Stimulated activated naive B cell treated with anti-CD40 and anti-IgM and Interleukin-4, amounts not matched to agents 10 μg/mL and 1 μg/mL and 100 μg/mL, for 72 hours (primary cell): ENCODE measurements at regions not wholly inside any gene's neighbourhood (a gene's known extent, or its start where the extent isn't known, plus 50 kb on each side); places are given as distances from the start of the nearest gene placed in this dataset.
A peak's percentile ranks its signal among the peaks of the same experiment; 100 is the strongest.

ENCODE experiments used
- ATAC-seq, 2 donors: fragments of 150-1000 bp; cut with Tn5 transposase; replicated peaks; 2 replicates each; pipeline ENCODE4 v1.10.0; 2021; ENCODE audit warnings: moderate library complexity in 1 of 2
- DNase-seq: peaks from one replicate; pipeline ENCODE4 v3.0.0; 2021
- H3K27ac Mint-ChIP-seq: one replicate; pipeline ENCODE4 v1.8.0; 2022; ENCODE audit warnings: mild to moderate bottlenecking, mixed read lengths
- H3K27me3 Mint-ChIP-seq, 2 donors: one replicate each; pipeline ENCODE4 v1.8.0; 2022; ENCODE audit warnings: mixed read lengths in 2 of 2
- H3K36me3 Mint-ChIP-seq, 2 donors: one replicate each; pipeline ENCODE4 v1.8.0; 2022; ENCODE audit warnings: mixed read lengths in 2 of 2, mild to moderate bottlenecking in 1 of 2
- H3K4me1 Mint-ChIP-seq, 2 donors: one replicate each; pipeline ENCODE4 v1.8.0; 2022; ENCODE audit warnings: mixed read lengths in 2 of 2, mild to moderate bottlenecking in 1 of 2
- H3K4me3 Mint-ChIP-seq, 2 donors: one replicate each; pipeline ENCODE4 v1.8.0; 2022; ENCODE audit warnings: mild to moderate bottlenecking in 2 of 2, mixed read lengths in 2 of 2, moderate library complexity in 1 of 2
- H3K9me3 Mint-ChIP-seq, 2 donors: one replicate each; pipeline ENCODE4 v1.8.0; 2022; ENCODE audit warnings: mixed read lengths in 2 of 2, mild to moderate bottlenecking in 1 of 2

GRCh38 chr21:41068496-41068895, 99.5 kb upstream of the BACE2 start:
- Mint-ChIP-seq H3K27ac (no peak overlapping the region), H3K4me3 (peak overlapping the region in 1 of 2 donors; percentile 69), H3K4me1 (peaks cover 7 to 11% of the 10 kb centered on the region in 2 donors), H3K36me3 (no peaks in the 10 kb centered on the region), H3K9me3 (no peaks in the 10 kb centered on the region), H3K27me3 (peaks cover 45 to 53% of the 10 kb centered on the region in 2 donors)
- no peak for ATAC-seq
- DNase-seq: no peak

- H3K4me1 Mint-ChIP-seq: peaks cover 7 to 11% of the 10 kb centered on the region in 2 donors
- H3K36me3 Mint-ChIP-seq: no peaks in the 10 kb centered on the region
- no peaks in the 10 kb centered on the region for H3K9me3 Mint-ChIP-seq
- H3K27ac Mint-ChIP-seq: no peak overlapping the region
- ATAC-seq: peak; percentile 74 to 82
- DNase-seq: peak; percentile 52
- peak overlapping the region; percentile 39 to 69 for H3K4me3 Mint-ChIP-seq
- peaks cover 45 to 53% of the 10 kb centered on the region in 2 donors for H3K27me3 Mint-ChIP-seq
These were observed 98.9 kb upstream of the BACE2 start for GRCh38 chr21:41068967-41069642.

GRCh38 chr21:41070284-41070683, 97.7 kb upstream of the BACE2 start:
- DNase-seq: no peak
- peaks cover 41 to 46% of the 10 kb centered on the region in 2 donors for H3K27me3 Mint-ChIP-seq
- no peak overlapping the region for H3K27ac Mint-ChIP-seq
- ATAC-seq: no peak
- H3K4me1 Mint-ChIP-seq: peaks cover 7 to 11% of the 10 kb centered on the region in 2 donors
- H3K36me3 Mint-ChIP-seq: no peaks in the 10 kb centered on the region
- H3K4me3 Mint-ChIP-seq: no peak overlapping the region
- H3K9me3 Mint-ChIP-seq: no peaks in the 10 kb centered on the region

- Mint-ChIP-seq H3K27ac (no peak overlapping the region), H3K27me3 (peaks cover 34 to 42% of the 10 kb centered on the region in 2 donors)
- no peak for ATAC-seq
These were observed 96.4 kb upstream of the BACE2 start for GRCh38 chr21:41071258-41072171.

GRCh38 chr21:41073558-41073957, 94.4 kb upstream of the BACE2 start:
- H3K36me3 Mint-ChIP-seq: no peaks in the 10 kb centered on the region
- no peaks in the 10 kb centered on the region for H3K9me3 Mint-ChIP-seq
- H3K27me3 Mint-ChIP-seq: peaks cover 18 to 24% of the 10 kb centered on the region in 2 donors

More at GRCh38 chr21:41071258-41072171, 96.4 kb upstream of the BACE2 start:
- H3K36me3 Mint-ChIP-seq: no peaks in the 10 kb centered on the region
- no peak for DNase-seq
- no peaks in the 10 kb centered on the region for H3K9me3 Mint-ChIP-seq
- H3K4me1 Mint-ChIP-seq: peaks cover 7 to 11% of the 10 kb centered on the region in 2 donors
- no peak overlapping the region for H3K4me3 Mint-ChIP-seq

GRCh38 chr21:41074396-41075184, 93.4 kb upstream of the BACE2 start:
- no peak for DNase-seq
- Mint-ChIP-seq H3K27me3 (peaks cover 11 to 14% of the 10 kb centered on the region in 2 donors), H3K27ac (no peak overlapping the region), H3K9me3 (no peaks in the 10 kb centered on the region), H3K4me1 (no peaks in the 10 kb centered on the region), H3K36me3 (no peaks in the 10 kb centered on the region), H3K4me3 (no peak overlapping the region)
- no peak for ATAC-seq

More at GRCh38 chr21:41073558-41073957, 94.4 kb upstream of the BACE2 start:
- Mint-ChIP-seq H3K27ac (no peak overlapping the region), H3K4me1 (peaks cover 6 to 7% of the 10 kb centered on the region in 2 donors), H3K4me3 (no peak overlapping the region)
- no peak for ATAC-seq
- DNase-seq: no peak

GRCh38 chr21:41075656-41076055, 92.3 kb upstream of the BACE2 start:
- DNase-seq (no peak), ATAC-seq (no peak)
- Mint-ChIP-seq H3K27ac (no peak overlapping the region), H3K4me1 (no peaks in the 10 kb centered on the region), H3K9me3 (no peaks in the 10 kb centered on the region), H3K36me3 (no peaks in the 10 kb centered on the region), H3K4me3 (no peak overlapping the region), H3K27me3 (peaks cover 7 to 11% of the 10 kb centered on the region in 2 donors)

- DNase-seq (no peak), ATAC-seq (no peak)
- Mint-ChIP-seq H3K36me3 (no peaks in the 10 kb centered on the region), H3K27ac (no peak overlapping the region), H3K27me3 (peaks cover 5 to 9% of the 10 kb centered on the region in 2 donors), H3K4me1 (no peaks in the 10 kb centered on the region), H3K4me3 (no peak overlapping the region), H3K9me3 (no peaks in the 10 kb centered on the region)
These were observed 91.9 kb upstream of the BACE2 start for GRCh38 chr21:41076064-41076463.

- DNase-seq (no peak), ATAC-seq (no peak)
- H3K36me3 Mint-ChIP-seq: no peaks in the 10 kb centered on the region
- H3K4me3 Mint-ChIP-seq: no peak overlapping the region
- peaks cover 2 to 3% of the 10 kb centered on the region in 2 donors for H3K9me3 Mint-ChIP-seq
- H3K27me3 Mint-ChIP-seq: peaks cover 6 to 13% of the 10 kb centered on the region in 2 donors
- H3K27ac Mint-ChIP-seq: no peak overlapping the region
- H3K4me1 Mint-ChIP-seq: no peaks in the 10 kb centered on the region
These were observed 88.8 kb upstream of the BACE2 start for GRCh38 chr21:41079159-41079558.

GRCh38 chr21:41080485-41081121, 87.4 kb upstream of the BACE2 start:
- Mint-ChIP-seq H3K4me1 (no peaks in the 10 kb centered on the region), H3K27me3 (peaks cover 11 to 20% of the 10 kb centered on the region in 2 donors), H3K36me3 (no peaks in the 10 kb centered on the region), H3K27ac (no peak overlapping the region), H3K9me3 (peaks cover 2 to 3% of the 10 kb centered on the region in 2 donors), H3K4me3 (no peak overlapping the region)
- DNase-seq: no peak
- ATAC-seq: no peak

- H3K27me3 Mint-ChIP-seq: peaks cover 14 to 37% of the 10 kb centered on the region in 2 donors
- H3K27ac Mint-ChIP-seq: no peak overlapping the region
- no peaks in the 10 kb centered on the region for H3K4me1 Mint-ChIP-seq
- ATAC-seq: no peak
- peaks cover 2 to 3% of the 10 kb centered on the region in 2 donors for H3K9me3 Mint-ChIP-seq
- no peaks in the 10 kb centered on the region for H3K36me3 Mint-ChIP-seq
- no peak for DNase-seq
- no peak overlapping the region for H3K4me3 Mint-ChIP-seq
These were observed 81.4 kb upstream of the BACE2 start for GRCh38 chr21:41086569-41086968.

GRCh38 chr21:41090981-41091380, 77.0 kb upstream of the BACE2 start:
- H3K36me3 Mint-ChIP-seq: no peaks in the 10 kb centered on the region
- H3K4me3 Mint-ChIP-seq: no peak overlapping the region
- H3K27me3 Mint-ChIP-seq: peaks cover 20 to 30% of the 10 kb centered on the region in 2 donors
- H3K27ac Mint-ChIP-seq: no peak overlapping the region
- ATAC-seq: no peak
- no peak for DNase-seq
- H3K9me3 Mint-ChIP-seq: no peaks in the 10 kb centered on the region
- H3K4me1 Mint-ChIP-seq: no peaks in the 10 kb centered on the region

GRCh38 chr21:41091616-41092015, 76.3 kb upstream of the BACE2 start:
- Mint-ChIP-seq H3K36me3 (no peaks in the 10 kb centered on the region), H3K27me3 (peaks cover 20 to 32% of the 10 kb centered on the region in 2 donors), H3K4me1 (no peaks in the 10 kb centered on the region), H3K27ac (no peak overlapping the region), H3K9me3 (no peaks in the 10 kb centered on the region), H3K4me3 (no peak overlapping the region)
- DNase-seq: no peak
- no peak for ATAC-seq

- no peaks in the 10 kb centered on the region for H3K9me3 Mint-ChIP-seq
- ATAC-seq (no peak), DNase-seq (no peak)
- H3K4me1 Mint-ChIP-seq: no peaks in the 10 kb centered on the region
- no peak overlapping the region for H3K4me3 Mint-ChIP-seq
- no peaks in the 10 kb centered on the region for H3K36me3 Mint-ChIP-seq
- H3K27me3 Mint-ChIP-seq: peaks cover 24 to 32% of the 10 kb centered on the region in 2 donors
- H3K27ac Mint-ChIP-seq: no peak overlapping the region
These were observed 75.6 kb upstream of the BACE2 start for GRCh38 chr21:41092312-41092711.
